Upper lobe of left lung (tissue), 4 donors: ENCODE measurements at regions not wholly inside any gene's neighbourhood (a gene's known extent, or its start where the extent isn't known, plus 50 kb on each side); places are given as distances from the start of the nearest gene placed in this dataset.

Source experiments
- POLR2A ChIP-seq, 4 donors: fragments of 450-650 bp; IDR thresholded peaks; one replicate each; pipeline ENCODE4 v1.5.1; 2016 to 2017; ENCODE audit warnings: antibody characterized with exemption in 4 of 4, mild to moderate bottlenecking in 2 of 4
- TF ChIP-seq, protein P1 (sequence below), 6 experiments: fragments of 450-650 bp in 4 of 6; fragments of 200-600 bp in 2 of 6; sonication (generic) in 2 of 6; IDR thresholded peaks; one replicate each; pipeline ENCODE4 v1.5.1; 2016 to 2019; ENCODE audit warnings: antibody characterized with exemption in 6 of 6

DNA sequence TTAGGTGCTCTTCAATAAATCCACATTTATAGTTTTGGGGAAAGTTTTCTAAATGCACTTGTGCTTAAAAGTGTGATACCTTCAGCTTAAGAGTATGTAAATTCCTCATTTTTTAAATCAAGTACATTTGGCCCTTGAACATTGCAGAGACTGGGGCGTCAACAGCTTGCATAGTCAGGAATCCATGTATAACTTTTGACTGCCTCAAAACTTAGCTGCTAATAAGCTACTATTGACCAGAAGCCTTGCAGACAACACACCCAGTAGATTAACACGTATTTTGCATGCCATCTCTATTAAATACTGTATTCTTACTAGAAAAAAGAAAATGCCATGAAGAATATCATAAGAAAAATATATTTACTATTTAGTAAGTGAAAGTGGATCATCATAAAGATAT lies 1211.8 kb upstream of the ALCAM start:
- TF ChIP-seq, protein P1, sequence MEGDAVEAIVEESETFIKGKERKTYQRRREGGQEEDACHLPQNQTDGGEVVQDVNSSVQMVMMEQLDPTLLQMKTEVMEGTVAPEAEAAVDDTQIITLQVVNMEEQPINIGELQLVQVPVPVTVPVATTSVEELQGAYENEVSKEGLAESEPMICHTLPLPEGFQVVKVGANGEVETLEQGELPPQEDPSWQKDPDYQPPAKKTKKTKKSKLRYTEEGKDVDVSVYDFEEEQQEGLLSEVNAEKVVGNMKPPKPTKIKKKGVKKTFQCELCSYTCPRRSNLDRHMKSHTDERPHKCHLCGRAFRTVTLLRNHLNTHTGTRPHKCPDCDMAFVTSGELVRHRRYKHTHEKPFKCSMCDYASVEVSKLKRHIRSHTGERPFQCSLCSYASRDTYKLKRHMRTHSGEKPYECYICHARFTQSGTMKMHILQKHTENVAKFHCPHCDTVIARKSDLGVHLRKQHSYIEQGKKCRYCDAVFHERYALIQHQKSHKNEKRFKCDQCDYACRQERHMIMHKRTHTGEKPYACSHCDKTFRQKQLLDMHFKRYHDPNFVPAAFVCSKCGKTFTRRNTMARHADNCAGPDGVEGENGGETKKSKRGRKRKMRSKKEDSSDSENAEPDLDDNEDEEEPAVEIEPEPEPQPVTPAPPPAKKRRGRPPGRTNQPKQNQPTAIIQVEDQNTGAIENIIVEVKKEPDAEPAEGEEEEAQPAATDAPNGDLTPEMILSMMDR (IDR thresholded peaks at IDR 0.05), result no peak
- no peak for TF ChIP-seq POLR2A (IDR thresholded peaks at IDR 0.05)
